Activated CD4-positive, CD25-positive, alpha-beta regulatory T cell treated with anti-CD3 and anti-CD28 coated beads, Interleukin-2, amount 50 U/mL, for 16 hours (primary cell): ENCODE measurements at regions not wholly inside any gene's neighbourhood (a gene's known extent, or its start where the extent isn't known, plus 50 kb on each side); places are given as distances from the start of the nearest gene placed in this dataset.

Source experiments
- DNase-seq: peaks from one replicate; pipeline ENCODE4 v3.0.0-alpha.2; 2020; ENCODE audit warnings: low read depth, low spot score

GRCh38 chr3:176431991-176432390 lies 765.3 kb downstream of the TBL1XR1 start:
- no peak for DNase-seq

DNA sequence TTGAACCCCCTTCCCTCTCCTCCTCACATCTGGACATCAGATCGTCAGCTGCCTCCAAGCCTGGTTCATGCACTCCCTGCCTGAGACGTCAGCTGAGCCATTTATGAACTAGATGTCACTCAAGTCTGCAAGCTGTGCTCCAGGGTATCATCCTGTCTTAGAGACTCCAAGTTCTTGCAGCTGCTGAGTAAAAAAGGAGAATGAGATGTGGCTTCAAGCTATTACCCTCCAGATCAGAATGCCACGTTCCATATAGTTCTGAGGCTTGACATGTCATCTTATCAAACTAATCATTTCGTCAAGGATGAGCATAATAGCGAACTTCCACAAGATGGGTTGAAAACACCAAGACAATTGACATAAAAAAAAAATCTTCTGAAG lies 766.3 kb downstream of the TBL1XR1 start:
- no peak for DNase-seq

GRCh38 chr3:176430244-176431037 lies 766.8 kb downstream of the TBL1XR1 start:
- no peak for DNase-seq

GRCh38 chr3:176428552-176428951 lies 768.7 kb downstream of the TBL1XR1 start:
- no peak for DNase-seq

- no peak for DNase-seq
Observed at GRCh38 chr3:176426371-176426770, 770.9 kb downstream of the TBL1XR1 start.

- no peak for DNase-seq
Observed at GRCh38 chr3:176416870-176417269, 780.4 kb downstream of the TBL1XR1 start.

DNA sequence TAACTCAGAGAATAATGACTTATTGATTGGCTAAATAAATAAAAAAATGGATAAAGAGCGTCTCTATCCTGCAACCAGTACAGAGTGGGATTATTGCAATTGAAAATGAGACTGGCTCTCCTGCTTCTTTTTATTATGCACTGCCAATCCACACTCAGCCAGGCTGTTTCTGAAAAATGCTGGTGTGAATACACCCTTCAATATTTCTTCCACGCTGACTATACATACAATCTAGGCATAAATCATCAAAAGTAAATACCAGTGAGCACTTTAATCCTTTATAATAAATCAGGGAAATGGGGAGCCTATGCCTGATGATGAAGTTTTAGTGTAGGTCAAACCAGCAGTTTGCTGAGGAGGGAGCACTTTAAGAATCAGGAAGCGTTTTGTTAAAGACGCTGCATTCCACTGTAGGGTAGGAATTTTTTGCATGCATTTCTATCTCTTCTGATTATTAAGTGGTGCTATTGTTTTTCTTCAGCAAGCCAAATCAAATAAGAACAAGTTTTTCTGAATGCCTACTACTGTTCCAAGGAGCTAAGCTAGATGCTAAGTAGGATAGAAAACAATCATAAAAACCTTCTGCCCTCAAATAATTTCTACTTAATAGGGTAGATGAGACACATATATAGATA lies 781.5 kb downstream of the TBL1XR1 start:
- DNase-seq: no peak

- no peak for DNase-seq
Observed at GRCh38 chr3:176412771-176413170, 784.5 kb downstream of the TBL1XR1 start.

GRCh38 chr3:176403531-176403930 lies 793.8 kb downstream of the TBL1XR1 start:
- no peak for DNase-seq

GRCh38 chr3:176401211-176401610 lies 796.1 kb downstream of the TBL1XR1 start:
- no peak for DNase-seq

DNA sequence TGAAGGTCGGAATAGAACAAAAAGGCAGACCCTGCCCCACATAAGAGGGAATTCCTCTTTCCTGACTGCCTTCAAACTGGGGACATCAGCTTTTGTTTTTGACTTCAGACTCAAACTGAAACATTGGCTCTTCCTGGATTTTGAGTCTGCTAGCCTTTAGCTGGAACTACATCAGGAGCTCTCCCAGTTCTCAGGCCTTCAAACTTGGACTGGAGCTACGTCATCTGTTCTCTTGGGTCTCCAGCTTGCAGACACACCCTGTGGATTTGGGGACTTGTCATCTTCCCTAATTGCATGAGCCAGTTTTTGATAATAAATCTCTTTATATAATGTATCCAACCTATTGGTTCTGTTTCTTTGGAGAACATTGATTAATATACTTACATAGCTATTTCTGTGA lies 798.1 kb downstream of the TBL1XR1 start:
- no peak for DNase-seq

- no peak for DNase-seq
Observed at GRCh38 chr3:176395240-176395639, 802.0 kb downstream of the TBL1XR1 start.

DNA sequence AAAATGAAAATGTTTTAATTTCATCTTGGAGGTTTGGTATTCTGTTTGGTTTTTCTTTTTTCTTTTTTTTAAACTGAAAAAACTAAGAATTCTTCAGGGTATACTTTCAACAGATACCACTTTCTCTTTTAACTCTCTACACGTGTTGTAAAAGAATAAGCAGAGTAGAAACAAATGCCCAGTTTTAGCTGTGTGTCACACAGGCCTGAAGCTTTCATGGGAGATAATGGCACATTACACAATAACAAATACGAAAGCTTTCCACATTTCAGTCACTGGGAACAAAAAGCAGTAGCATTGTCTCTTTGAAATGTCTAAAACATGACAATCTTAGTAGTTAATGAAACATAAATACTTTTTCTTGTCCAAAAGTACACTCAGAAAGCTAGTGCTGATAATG lies 818.5 kb downstream of the TBL1XR1 start:
- no peak for DNase-seq

GRCh38 chr3:176376531-176376930 lies 820.8 kb downstream of the TBL1XR1 start:
- DNase-seq: no peak

GRCh38 chr3:176375519-176375918 lies 821.8 kb downstream of the TBL1XR1 start:
- no peak for DNase-seq

DNA sequence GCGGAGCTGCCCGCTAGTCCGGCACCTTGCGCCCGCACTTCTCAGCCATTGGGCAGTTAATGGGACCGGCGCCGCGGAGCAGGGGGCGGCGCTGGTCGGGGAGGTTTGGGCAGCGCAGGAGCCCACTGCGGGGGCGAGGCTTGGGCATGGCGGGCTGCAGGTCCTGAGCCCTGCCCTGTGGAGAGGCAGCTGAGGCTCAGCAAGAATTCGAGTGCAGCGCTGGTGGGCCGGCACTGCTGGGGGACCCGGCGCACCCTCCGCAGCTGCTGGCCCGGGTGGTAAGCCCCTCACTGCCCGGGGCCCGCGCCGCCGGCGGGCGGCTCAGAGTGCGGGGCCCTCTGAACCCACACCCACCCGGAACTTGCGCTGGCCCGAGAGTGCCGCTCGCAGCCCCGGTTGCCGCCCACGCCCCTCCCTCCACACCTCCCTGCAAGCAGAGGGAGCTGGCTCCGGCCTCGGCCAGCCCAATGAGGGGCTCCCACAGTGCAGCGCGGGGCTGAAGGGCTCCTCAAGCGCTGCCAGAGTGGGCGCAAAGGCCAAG lies 835.0 kb downstream of the TBL1XR1 start:
- no peak for DNase-seq

DNA sequence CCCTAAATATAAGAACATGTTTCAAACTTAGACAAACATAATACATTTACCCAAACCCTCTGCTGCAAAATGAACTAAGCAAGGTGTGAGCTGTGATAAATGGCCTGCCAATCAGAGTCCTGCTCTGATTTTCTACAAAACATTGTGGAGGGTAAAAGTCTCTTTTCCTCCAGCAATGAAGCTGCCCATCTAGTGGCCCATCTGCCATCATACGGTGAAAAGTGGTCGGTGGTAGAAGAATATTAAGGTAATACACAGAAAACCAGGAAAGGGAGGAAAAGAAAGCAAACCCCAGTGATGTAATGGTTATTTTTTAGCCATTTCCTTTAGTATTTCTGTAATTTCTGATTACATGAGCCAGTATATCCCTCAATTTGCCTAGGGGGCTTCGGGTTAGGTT lies 838.1 kb downstream of the TBL1XR1 start:
- no peak for DNase-seq

DNA sequence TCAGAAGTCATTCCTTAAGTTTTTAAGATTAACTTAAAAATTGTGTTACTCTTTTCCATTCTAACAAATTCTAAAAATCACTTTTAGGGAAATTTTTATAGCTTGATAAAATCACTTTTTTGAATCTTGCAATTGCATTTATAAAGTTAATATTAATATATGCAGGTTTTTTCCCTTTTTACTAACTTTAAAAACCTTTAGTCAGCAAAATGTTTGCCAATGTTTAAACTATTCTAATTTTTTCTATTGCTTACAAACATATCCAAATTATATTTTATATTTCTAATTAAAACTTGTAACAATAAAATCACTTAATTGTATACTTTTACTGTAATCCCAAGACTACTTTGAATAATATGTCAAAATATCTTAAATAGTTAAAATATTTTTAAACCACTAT lies 839.4 kb downstream of the TBL1XR1 start:
- DNase-seq: no peak

DNA sequence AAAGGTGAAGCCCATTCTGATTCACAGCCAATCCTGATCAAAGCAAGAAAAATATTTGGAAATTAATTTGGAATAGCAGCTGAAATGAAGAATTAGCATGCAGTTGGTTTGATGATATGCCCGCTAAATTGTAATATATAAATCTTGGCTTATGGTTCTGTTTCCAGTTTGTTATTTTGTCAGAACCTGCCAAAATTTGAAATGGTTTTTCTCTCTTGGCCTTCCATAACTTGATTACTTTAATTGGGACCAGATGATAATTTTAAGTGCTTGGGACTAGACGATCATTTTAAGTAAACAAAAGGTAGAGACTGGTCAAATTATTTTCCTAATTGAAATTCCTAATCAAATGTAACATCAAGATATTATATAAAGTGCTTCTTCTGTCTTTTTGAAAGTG lies 842.4 kb downstream of the TBL1XR1 start:
- no peak for DNase-seq

DNA sequence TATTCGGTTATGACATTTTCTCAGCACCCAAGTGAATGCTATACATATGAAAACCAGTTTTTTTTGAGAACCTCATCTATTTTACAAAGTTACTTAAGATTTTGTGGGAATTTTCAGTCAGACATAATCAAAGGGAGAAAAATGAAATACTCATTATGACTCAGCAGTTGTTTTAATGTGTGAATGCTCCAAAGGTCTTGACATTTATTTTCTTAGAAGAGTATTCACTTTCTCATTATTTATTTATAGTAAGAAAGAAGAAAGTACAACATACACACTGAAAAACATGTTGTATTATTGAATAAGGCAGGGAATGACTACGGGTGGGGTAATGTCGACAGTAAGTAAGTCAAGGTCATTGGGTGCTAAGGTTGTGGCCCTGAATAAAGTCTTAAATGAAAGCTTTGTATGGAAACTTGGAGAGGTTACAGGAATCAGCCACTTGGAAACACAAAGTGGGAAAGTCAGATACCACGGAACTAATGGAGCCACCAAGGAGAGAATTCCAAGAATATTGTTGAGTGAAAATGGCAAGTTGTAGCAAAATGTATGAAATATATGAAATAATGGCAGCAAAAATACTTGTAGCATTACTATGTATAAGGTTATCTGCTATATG lies 844.5 kb downstream of the TBL1XR1 start:
- DNase-seq: no peak

- no peak for DNase-seq
Observed at GRCh38 chr3:176351408-176351807, 845.9 kb downstream of the TBL1XR1 start.

GRCh38 chr3:176349706-176350105 lies 847.6 kb downstream of the TBL1XR1 start:
- no peak for DNase-seq
